ENCODE measurements at regions not wholly inside any gene's neighbourhood (a gene's known extent, or its start where the extent isn't known, plus 50 kb on each side); places are given as distances from the start of the nearest gene placed in this dataset.

GRCh38 chr4:157887316-157887715 is 285.5 kb downstream of the GASK1B start:
- TF ChIP-seq CTCF (IDR thresholded peaks at IDR 0.05) (no peak), EP300 (IDR thresholded peaks at IDR 0.05; ENCODE audit: borderline replicate concordance in 1 of 2, low read depth in 1 of 2, low read length in 1 of 2) (no peak), REST (IDR thresholded peaks at IDR 0.05; ENCODE audit: low read depth, low read length) (no peak), NFIC (IDR thresholded peaks at IDR 0.05; ENCODE audit: borderline replicate concordance) (no peak), TEAD4 (IDR thresholded peaks at IDR 0.05; ENCODE audit: borderline replicate concordance, insufficient read depth) (no peak), CHD2 (IDR thresholded peaks at IDR 0.05; ENCODE audit: low read length, partially characterized antibody) (no peak), EZH2phosphoT487 (IDR thresholded peaks at IDR 0.05; ENCODE audit: borderline replicate concordance, low read depth) (no peak), POLR2AphosphoS5 (IDR thresholded peaks at IDR 0.05; ENCODE audit: low read depth, low read length) (no peak), RCOR1 (IDR thresholded peaks at IDR 0.05; ENCODE audit: low read length) (no peak), RXRA (IDR thresholded peaks at IDR 0.05; ENCODE audit: borderline replicate concordance, low read depth) (no peak), FOXM1 (IDR thresholded peaks at IDR 0.05; ENCODE audit: low read depth) (no peak), GATA2 (CRISPR knock-in tag; IDR thresholded peaks at IDR 0.05) (no peak), MXI1 (IDR thresholded peaks at IDR 0.05; ENCODE audit: low read depth, low read length) (no peak), RAD21 (IDR thresholded peaks at IDR 0.05; ENCODE audit: low read length) (no peak)
